ENCODE measurements at regions not wholly inside any gene's neighbourhood (a gene's known extent, or its start where the extent isn't known, plus 50 kb on each side); places are given as distances from the start of the nearest gene placed in this dataset.
A peak's percentile ranks its signal among the peaks of the same experiment; 100 is the strongest.

GRCh38 chr5:67293226-67293625, 96.6 kb upstream of the CD180 start:
- TF ChIP-seq CTCF (IDR thresholded peaks at IDR 0.05; ENCODE audit: low read length, missing control alignments), result no peak
- no peak overlapping the region for H3K4me3 ChIP-seq (replicated peaks; ENCODE audit: low read depth, low read length)
- no peak for DNase-seq (ENCODE audit: low read depth)

DNA sequence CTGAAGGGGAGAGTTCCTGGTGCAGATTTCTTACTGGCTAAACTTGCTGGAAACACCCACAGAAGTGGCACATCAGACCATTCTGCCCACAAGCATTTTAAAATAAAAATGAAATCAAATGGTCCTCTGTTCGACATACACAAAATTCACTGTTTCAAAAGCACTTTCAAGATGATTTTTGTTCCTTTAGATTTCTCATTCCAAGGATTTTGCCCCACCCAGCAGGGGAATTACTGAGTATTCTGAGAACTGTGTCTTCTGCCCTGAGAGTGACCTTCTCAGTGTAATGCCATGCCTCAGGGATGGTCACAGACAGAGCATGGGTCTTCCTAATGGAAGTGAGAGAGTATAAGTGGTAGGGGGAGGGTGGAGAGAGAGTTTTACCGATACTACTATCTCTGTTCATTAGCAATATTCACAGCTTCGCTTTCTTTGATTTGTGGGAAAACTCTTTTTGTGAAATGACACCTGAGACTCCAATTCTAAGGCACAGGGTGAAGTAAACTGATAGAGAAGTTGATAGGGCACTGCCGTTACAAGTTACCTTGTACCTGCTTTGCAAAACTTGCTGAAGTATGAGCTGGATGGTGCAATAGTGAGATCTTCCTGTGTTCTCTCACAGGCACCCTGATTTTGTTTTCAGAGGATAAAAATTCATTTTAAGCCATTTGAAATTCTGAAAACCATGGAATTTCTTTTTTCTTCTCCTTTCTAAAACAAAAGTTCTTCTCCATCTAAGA, 95.8 kb upstream of the CD180 start:
- no peak overlapping the region for H3K4me3 ChIP-seq (replicated peaks; ENCODE audit: low read depth, low read length)
- no peak for TF ChIP-seq CTCF (IDR thresholded peaks at IDR 0.05; ENCODE audit: low read length, missing control alignments)
- no peak for DNase-seq (ENCODE audit: low read depth)

DNA sequence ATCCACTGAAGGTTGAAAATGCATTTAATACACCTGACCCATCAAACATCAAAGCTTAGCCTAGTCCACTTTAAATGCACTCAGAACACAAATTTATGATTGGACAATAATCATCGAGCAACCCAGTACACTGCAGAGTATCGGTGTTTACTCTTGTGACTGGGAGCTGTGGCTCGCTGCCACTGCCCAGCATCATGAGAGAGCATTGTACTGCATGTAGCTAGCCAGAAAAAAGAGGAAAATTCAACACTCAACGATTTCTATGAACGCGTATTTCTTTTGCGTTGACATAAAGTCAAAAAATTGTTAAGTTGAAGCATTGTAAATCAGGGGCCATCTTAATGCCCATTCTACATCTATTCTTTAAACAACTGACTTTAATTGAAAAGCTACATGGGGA, 95.1 kb upstream of the CD180 start:
- H3K4me3 ChIP-seq (replicated peaks; ENCODE audit: low read depth, low read length), result no peak overlapping the region
- no peak for TF ChIP-seq CTCF (IDR thresholded peaks at IDR 0.05; ENCODE audit: low read length, missing control alignments)
- no peak for DNase-seq (ENCODE audit: low read depth)

GRCh38 chr5:67291066-67291465, 94.5 kb upstream of the CD180 start:
- TF ChIP-seq CTCF (IDR thresholded peaks at IDR 0.05; ENCODE audit: low read length, missing control alignments), result no peak
- DNase-seq (ENCODE audit: low read depth), result no peak
- no peak overlapping the region for H3K4me3 ChIP-seq (replicated peaks; ENCODE audit: low read depth, low read length)

DNA sequence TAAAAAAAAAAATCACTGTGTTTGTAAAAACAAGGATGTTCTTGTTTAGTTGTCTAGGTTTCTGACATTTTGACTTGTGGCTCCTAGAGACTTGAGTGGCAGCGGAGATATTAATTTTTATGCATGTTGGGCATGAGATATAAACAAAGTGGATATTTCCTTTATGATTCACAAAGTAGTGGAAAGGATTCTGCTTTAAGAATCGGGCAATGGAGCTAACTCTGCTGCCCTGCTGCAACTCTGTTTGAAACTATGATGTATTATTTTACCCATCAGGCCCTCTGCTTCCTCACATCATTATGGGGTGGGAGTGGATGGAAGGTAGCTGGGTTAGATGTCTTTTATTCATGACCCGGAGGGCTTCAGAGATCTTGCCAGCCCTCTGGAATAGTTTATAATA, 94.1 kb upstream of the CD180 start:
- no peak for TF ChIP-seq CTCF (IDR thresholded peaks at IDR 0.05; ENCODE audit: low read length, missing control alignments)
- no peak overlapping the region for H3K4me3 ChIP-seq (replicated peaks; ENCODE audit: low read depth, low read length)
- no peak for DNase-seq (ENCODE audit: low read depth)

DNA sequence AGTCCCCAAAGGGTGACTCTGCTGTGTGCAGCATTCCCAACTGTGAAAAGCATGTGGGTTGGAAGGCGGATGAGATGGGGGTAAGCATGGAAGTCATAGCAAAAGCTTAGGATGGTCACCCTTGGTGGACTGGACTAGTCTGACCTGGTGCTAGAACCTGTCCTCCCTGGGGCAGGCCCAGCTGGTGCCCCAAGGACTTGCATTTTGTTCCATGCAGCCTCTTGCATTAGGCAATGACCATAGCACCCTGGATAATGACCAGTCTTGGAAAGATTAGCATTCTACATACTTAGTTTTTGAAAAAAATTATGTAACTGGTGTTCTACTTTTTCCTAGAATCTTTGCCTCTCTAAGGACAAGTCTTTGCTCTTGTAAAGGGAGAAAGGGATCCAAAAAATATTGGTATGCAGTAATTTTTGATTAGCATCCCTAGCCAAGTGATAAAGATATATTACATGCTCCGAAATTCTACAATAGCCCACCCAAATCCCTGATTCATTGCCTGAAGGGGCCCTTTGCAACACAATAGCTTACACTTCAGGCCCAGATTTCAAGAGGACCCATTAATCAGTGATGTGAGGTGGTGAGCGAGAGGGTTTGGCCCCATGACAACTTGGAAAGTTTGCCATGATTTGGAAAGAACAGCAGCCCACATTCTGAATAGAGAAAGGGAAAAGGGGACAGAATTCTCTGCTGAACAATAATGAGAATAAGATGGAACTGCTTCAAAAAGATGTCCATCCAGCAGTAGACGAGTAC, 93.3 kb upstream of the CD180 start:
- no peak overlapping the region for H3K4me3 ChIP-seq (replicated peaks; ENCODE audit: low read depth, low read length)
- DNase-seq (ENCODE audit: low read depth), result peak; percentile 55
- TF ChIP-seq CTCF (IDR thresholded peaks at IDR 0.05; ENCODE audit: low read length, missing control alignments), result no peak
